ENCODE measurements at regions not wholly inside any gene's neighbourhood (a gene's known extent, or its start where the extent isn't known, plus 50 kb on each side); places are given as distances from the start of the nearest gene placed in this dataset.
"Not testable (repeated sequence)": the region's sequence is repeated elsewhere in the genome, so short reads cannot be mapped to it uniquely, and the experiment has no call there.

- no peak overlapping the region for H3K4me3 ChIP-seq (ENCODE audit: low read depth, low read length)
- TF ChIP-seq, protein P1, sequence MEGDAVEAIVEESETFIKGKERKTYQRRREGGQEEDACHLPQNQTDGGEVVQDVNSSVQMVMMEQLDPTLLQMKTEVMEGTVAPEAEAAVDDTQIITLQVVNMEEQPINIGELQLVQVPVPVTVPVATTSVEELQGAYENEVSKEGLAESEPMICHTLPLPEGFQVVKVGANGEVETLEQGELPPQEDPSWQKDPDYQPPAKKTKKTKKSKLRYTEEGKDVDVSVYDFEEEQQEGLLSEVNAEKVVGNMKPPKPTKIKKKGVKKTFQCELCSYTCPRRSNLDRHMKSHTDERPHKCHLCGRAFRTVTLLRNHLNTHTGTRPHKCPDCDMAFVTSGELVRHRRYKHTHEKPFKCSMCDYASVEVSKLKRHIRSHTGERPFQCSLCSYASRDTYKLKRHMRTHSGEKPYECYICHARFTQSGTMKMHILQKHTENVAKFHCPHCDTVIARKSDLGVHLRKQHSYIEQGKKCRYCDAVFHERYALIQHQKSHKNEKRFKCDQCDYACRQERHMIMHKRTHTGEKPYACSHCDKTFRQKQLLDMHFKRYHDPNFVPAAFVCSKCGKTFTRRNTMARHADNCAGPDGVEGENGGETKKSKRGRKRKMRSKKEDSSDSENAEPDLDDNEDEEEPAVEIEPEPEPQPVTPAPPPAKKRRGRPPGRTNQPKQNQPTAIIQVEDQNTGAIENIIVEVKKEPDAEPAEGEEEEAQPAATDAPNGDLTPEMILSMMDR (IDR thresholded peaks at IDR 0.05; ENCODE audit: low read depth, low read length): no peak
Measured at GRCh38 chr5:12592228-12592627, 688.0 kb upstream of the CTNND2 start.

GRCh38 chr5:12586406-12586805 lies 682.2 kb upstream of the CTNND2 start:
- no peak overlapping the region for H3K4me3 ChIP-seq (ENCODE audit: low read depth, low read length)
- TF ChIP-seq, protein P1 (IDR thresholded peaks at IDR 0.05; ENCODE audit: low read depth, low read length): no peak

DNA sequence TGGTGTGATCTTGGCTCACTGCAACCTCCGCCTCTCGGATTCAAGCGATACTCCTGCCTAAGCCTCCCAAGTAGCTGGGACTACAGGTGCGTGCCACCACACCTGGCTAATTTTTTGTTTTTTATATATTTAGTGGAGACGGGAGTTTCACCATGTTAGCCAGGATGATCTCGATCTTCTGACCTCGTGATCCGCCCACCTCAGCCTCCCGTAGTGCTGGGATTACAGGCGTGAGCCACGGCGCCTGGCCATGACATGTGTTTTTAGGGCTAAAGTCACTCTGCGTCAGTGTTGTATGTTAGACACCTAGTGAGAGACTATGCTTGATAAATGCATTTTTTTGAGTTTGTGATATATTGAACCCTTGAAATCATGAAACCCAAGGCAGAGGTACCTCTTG lies 674.6 kb upstream of the CTNND2 start:
- H3K4me3 ChIP-seq (ENCODE audit: low read depth, low read length): not testable (repeated sequence)

- not testable (repeated sequence) for H3K4me3 ChIP-seq (ENCODE audit: low read depth, low read length)
Measured at GRCh38 chr5:12576953-12577352, 672.7 kb upstream of the CTNND2 start.

- H3K4me3 ChIP-seq (ENCODE audit: low read depth, low read length): not testable (repeated sequence)
Measured at GRCh38 chr5:12574298-12575093, 670.2 kb upstream of the CTNND2 start.

DNA sequence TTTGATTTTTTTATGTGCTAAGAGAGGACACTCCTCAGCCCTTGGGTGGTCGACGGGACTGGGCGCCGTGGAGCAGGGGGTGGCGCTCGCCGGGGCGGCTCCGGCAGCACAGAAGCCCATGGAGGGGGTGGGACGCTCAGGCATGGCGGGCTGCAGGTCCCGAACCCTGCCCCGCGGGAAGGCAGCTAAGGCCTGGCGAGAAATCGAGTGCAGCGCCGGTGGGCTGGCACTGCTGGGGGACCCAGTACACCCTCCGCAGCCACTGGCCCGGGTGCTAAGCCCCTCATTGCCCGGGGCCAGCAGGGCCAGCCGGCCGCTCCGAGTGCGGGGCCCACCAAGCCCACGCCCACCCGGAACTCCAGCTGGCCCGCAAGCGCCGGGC lies 669.7 kb upstream of the CTNND2 start:
- H3K4me3 ChIP-seq (ENCODE audit: low read depth, low read length): not testable (repeated sequence)

DNA sequence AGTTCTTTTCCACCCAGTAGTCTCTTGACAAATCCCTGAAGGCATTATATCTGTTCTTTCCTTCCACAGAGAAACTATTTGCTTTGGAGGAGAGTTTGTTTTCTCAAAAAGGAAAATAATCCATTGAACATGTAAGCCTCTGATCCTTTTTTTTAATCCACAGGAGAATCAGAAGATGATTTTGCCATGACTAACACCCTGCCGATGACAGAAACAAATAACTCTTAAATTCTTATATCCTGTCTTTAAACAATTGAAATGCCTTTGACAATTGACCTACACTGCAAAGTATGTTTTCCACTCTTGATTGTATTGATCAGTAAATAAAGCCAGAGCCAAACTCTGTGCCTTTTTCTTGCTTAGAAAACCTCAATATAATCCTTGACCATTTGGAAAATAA lies 666.4 kb upstream of the CTNND2 start:
- no peak overlapping the region for H3K4me3 ChIP-seq (ENCODE audit: low read depth, low read length)
- TF ChIP-seq, protein P1 (IDR thresholded peaks at IDR 0.05; ENCODE audit: low read depth, low read length): no peak

GRCh38 chr5:12566441-12566840 lies 662.2 kb upstream of the CTNND2 start:
- TF ChIP-seq, protein P1 (IDR thresholded peaks at IDR 0.05; ENCODE audit: low read depth, low read length): no peak
- no peak overlapping the region for H3K4me3 ChIP-seq (ENCODE audit: low read depth, low read length)

GRCh38 chr5:12557012-12557411 lies 652.8 kb upstream of the CTNND2 start:
- TF ChIP-seq, protein P1 (IDR thresholded peaks at IDR 0.05; ENCODE audit: low read depth, low read length): no peak
- H3K4me3 ChIP-seq (ENCODE audit: low read depth, low read length): no peak overlapping the region
